ENCODE measurements at regions not wholly inside any gene's neighbourhood (a gene's known extent, or its start where the extent isn't known, plus 50 kb on each side); places are given as distances from the start of the nearest gene placed in this dataset.

GRCh38 chr4:14640476-14640875 lies 361.8 kb upstream of the CPEB2 start:
- H3K4me3 ChIP-seq (ENCODE audit: low read depth, low read length), result no peak overlapping the region
- DNase-seq (ENCODE audit: low read depth), result no peak
- no peak for TF ChIP-seq CTCF (IDR thresholded peaks at IDR 0.05; ENCODE audit: low read depth, low read length, missing control alignments)

GRCh38 chr4:14641871-14642270 lies 360.4 kb upstream of the CPEB2 start:
- TF ChIP-seq CTCF (IDR thresholded peaks at IDR 0.05; ENCODE audit: low read depth, low read length, missing control alignments), result no peak
- no peak for DNase-seq (ENCODE audit: low read depth)

GRCh38 chr4:14644580-14645282 lies 357.6 kb upstream of the CPEB2 start:
- H3K4me3 ChIP-seq (ENCODE audit: low read depth, low read length), result no peak overlapping the region
- no peak for DNase-seq (ENCODE audit: low read depth)
- TF ChIP-seq CTCF (IDR thresholded peaks at IDR 0.05; ENCODE audit: low read depth, low read length, missing control alignments), result no peak

More at GRCh38 chr4:14641871-14642270, 360.4 kb upstream of the CPEB2 start:
- H3K4me3 ChIP-seq (ENCODE audit: low read depth, low read length), result no peak overlapping the region

GRCh38 chr4:14646831-14647230 lies 355.4 kb upstream of the CPEB2 start:
- no peak for TF ChIP-seq CTCF (IDR thresholded peaks at IDR 0.05; ENCODE audit: low read depth, low read length, missing control alignments)
- DNase-seq (ENCODE audit: low read depth), result no peak
- no peak overlapping the region for H3K4me3 ChIP-seq (ENCODE audit: low read depth, low read length)

- no peak overlapping the region for H3K4me3 ChIP-seq (ENCODE audit: low read depth, low read length)
- no peak for DNase-seq (ENCODE audit: low read depth)
- no peak for TF ChIP-seq CTCF (IDR thresholded peaks at IDR 0.05; ENCODE audit: low read depth, low read length, missing control alignments)
Observed at GRCh38 chr4:14650127-14650526, 352.2 kb upstream of the CPEB2 start.

GRCh38 chr4:14652522-14652921 lies 349.8 kb upstream of the CPEB2 start:
- no peak overlapping the region for H3K4me3 ChIP-seq (ENCODE audit: low read depth, low read length)
- no peak for TF ChIP-seq CTCF (IDR thresholded peaks at IDR 0.05; ENCODE audit: low read depth, low read length, missing control alignments)
- DNase-seq (ENCODE audit: low read depth), result no peak

- no peak for DNase-seq (ENCODE audit: low read depth)
- H3K4me3 ChIP-seq (ENCODE audit: low read depth, low read length), result no peak overlapping the region
- no peak for TF ChIP-seq CTCF (IDR thresholded peaks at IDR 0.05; ENCODE audit: low read depth, low read length, missing control alignments)
Observed at GRCh38 chr4:14653338-14653737, 348.9 kb upstream of the CPEB2 start.

All from GM12864 (cell line).